Uterus (tissue), 2 donors: ENCODE measurements at regions not wholly inside any gene's neighbourhood (a gene's known extent, or its start where the extent isn't known, plus 50 kb on each side); places are given as distances from the start of the nearest gene placed in this dataset.

Source experiments
- POLR2A ChIP-seq, 2 donors: fragments of 450-650 bp; IDR thresholded peaks; one replicate each; pipeline ENCODE4 v1.6.1; 2016; ENCODE audit warnings: antibody characterized with exemption in 2 of 2, mild to moderate bottlenecking in 1 of 2, moderate library complexity in 1 of 2
- TF ChIP-seq, protein P1 (sequence below), 4 experiments: fragments of 200-600 bp in 2 of 4; fragments of 450-650 bp in 2 of 4; sonication (generic) in 2 of 4; IDR thresholded peaks; one replicate each; pipeline ENCODE4 v1.5.1; 2016 to 2019; ENCODE audit warnings: antibody characterized with exemption in 4 of 4, mild to moderate bottlenecking in 2 of 4, moderate library complexity in 1 of 4

DNA sequence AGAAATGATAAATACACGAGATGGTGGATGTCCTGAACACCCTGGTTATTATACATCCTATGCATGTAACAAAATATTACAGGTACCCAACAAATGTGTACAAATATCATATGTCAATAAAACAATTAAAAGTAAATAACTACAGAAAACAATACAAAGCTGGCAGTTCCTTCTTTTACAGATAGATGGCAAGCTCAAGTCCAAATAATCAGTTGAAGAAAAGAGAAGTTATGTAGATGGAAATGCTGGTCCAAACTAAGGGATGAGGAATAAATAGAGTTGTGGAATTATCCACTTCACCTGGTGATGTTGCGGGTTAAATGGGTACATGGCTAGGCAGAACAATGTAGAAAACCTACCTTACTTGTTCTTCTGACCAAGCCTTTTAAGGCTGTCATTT is 79.4 kb downstream of the PALM2AKAP2 start:
- TF ChIP-seq POLR2A (IDR thresholded peaks at IDR 0.05) = no peak
- TF ChIP-seq, protein P1, sequence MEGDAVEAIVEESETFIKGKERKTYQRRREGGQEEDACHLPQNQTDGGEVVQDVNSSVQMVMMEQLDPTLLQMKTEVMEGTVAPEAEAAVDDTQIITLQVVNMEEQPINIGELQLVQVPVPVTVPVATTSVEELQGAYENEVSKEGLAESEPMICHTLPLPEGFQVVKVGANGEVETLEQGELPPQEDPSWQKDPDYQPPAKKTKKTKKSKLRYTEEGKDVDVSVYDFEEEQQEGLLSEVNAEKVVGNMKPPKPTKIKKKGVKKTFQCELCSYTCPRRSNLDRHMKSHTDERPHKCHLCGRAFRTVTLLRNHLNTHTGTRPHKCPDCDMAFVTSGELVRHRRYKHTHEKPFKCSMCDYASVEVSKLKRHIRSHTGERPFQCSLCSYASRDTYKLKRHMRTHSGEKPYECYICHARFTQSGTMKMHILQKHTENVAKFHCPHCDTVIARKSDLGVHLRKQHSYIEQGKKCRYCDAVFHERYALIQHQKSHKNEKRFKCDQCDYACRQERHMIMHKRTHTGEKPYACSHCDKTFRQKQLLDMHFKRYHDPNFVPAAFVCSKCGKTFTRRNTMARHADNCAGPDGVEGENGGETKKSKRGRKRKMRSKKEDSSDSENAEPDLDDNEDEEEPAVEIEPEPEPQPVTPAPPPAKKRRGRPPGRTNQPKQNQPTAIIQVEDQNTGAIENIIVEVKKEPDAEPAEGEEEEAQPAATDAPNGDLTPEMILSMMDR (IDR thresholded peaks at IDR 0.05) = no peak
